Prostate gland (tissue), 2 donors: ENCODE measurements at regions not wholly inside any gene's neighbourhood (a gene's known extent, or its start where the extent isn't known, plus 50 kb on each side); places are given as distances from the start of the nearest gene placed in this dataset.

Source experiments
- DNase-seq: peaks from one replicate; pipeline ENCODE4 v3.0.0-alpha.2; 2019; ENCODE audit warnings: low spot score
- H3K27ac ChIP-seq, 2 donors: fragments of 200-600 bp; sonication (generic); 2 replicates each; pipeline ENCODE4 v1.5.1; 2017 to 2019
- H3K27me3 ChIP-seq: fragments of 200-600 bp; sonication (generic); replicated peaks from 2 replicates; pipeline ENCODE4 v1.5.1; 2019; ENCODE audit not compliant: insufficient read depth
- H3K36me3 ChIP-seq, 2 donors: fragments of 200-600 bp; sonication (generic); 1 replicate in 1 of 2; 2 replicates in 1 of 2; pipeline versions ENCODE4 v1.5.1 to v1.8.1; 2017 to 2019
- H3K4me1 ChIP-seq: fragments of 200-600 bp; sonication (generic); replicated peaks from 2 replicates; pipeline ENCODE4 v1.5.1; 2019
- H3K4me3 ChIP-seq, 2 donors: fragments of 200-600 bp; sonication (generic); 2 replicates each; pipeline ENCODE4 v1.5.1; 2017 to 2019
- H3K9me3 ChIP-seq: fragments of 200-600 bp; sonication (generic); 2 replicates; pipeline ENCODE4 v1.5.1; 2017
- POLR2A ChIP-seq: fragments of 450-650 bp; IDR thresholded peaks from one replicate; pipeline ENCODE4 v1.6.1; 2016; ENCODE audit warnings: antibody characterized with exemption, mild to moderate bottlenecking
- POLR2AphosphoS5 ChIP-seq: sonication (generic); formaldehyde crosslinking; IDR thresholded peaks from one replicate; pipeline ENCODE4 v1.6.1; 2017; ENCODE audit warnings: antibody characterized with exemption
- WGBS: methylation state at CpG from one replicate; pipeline ENCODE4 v1.1.5; 2018; 5-methylcytosine and 5-hydroxymethylcytosine counted together
- intact Hi-C: fragments of 100-400 bp; cut with DNase I; formaldehyde crosslinking; loops from one replicate; pipeline ENCODE4 v1.14.2; 2022
- TF ChIP-seq, protein P1 (sequence below), 4 experiments: fragments of 200-600 bp in 2 of 4; fragments of 450-650 bp in 2 of 4; sonication (generic) in 2 of 4; IDR thresholded peaks; 1 replicate in 3 of 4; 2 replicates in 1 of 4; pipeline ENCODE4 v1.5.1; 2016 to 2019; ENCODE audit warnings: antibody characterized with exemption in 4 of 4, mild to moderate bottlenecking in 2 of 4, moderate library complexity in 2 of 4

DNA sequence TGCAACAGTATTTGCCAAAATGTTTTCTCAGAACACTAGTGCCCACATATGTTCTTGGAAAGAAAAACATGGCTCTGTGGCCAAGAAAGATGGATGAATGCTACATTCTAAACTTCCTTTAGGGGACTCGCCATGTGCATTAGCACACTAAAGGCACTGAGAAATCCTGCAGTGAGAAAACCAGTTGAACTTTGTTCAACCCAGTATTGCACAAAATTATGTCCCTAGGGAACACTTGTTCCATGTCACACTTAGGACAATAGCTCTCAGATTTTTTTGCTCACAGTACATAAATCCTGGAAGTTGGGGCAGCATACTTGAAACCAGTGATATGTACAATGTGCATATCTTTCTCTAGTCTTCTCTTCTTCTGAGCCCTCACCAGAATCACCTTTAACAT is 96.6 kb downstream of the ADRB2 start:
- no peaks in the 10 kb centered on the region for H3K9me3 ChIP-seq
- WGBS: 100% methylated on average over 1 of the region's 1 CpG

DNA sequence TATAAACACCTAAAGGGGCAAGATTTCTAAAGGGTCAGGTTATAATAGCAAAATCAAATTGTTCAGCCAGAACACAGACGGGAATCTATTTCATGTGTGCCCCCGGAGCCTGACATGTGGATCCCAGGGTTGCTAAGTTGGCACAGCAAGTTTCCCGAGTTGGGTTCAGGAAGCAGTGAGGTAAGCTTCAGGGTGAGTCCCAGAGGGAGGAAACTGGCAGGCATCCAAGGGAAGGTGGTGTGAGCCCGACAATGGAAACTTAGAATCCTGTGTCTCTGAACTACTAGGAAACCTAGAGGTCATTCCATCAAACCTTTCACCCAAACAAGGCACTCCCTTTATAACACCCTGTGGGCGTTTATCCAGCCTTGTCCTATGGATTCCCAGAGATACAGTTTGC is 98.4 kb downstream of the ADRB2 start:
- no peaks in the 10 kb centered on the region for H3K9me3 ChIP-seq
- WGBS: 64% methylated on average over 5 of the region's 5 CpGs
- no peak overlapping the region for H3K27ac ChIP-seq
- no peaks in the 10 kb centered on the region for H3K27me3 ChIP-seq
- TF ChIP-seq POLR2AphosphoS5 (no peak), POLR2A (no peak)
- TF ChIP-seq, protein P1, sequence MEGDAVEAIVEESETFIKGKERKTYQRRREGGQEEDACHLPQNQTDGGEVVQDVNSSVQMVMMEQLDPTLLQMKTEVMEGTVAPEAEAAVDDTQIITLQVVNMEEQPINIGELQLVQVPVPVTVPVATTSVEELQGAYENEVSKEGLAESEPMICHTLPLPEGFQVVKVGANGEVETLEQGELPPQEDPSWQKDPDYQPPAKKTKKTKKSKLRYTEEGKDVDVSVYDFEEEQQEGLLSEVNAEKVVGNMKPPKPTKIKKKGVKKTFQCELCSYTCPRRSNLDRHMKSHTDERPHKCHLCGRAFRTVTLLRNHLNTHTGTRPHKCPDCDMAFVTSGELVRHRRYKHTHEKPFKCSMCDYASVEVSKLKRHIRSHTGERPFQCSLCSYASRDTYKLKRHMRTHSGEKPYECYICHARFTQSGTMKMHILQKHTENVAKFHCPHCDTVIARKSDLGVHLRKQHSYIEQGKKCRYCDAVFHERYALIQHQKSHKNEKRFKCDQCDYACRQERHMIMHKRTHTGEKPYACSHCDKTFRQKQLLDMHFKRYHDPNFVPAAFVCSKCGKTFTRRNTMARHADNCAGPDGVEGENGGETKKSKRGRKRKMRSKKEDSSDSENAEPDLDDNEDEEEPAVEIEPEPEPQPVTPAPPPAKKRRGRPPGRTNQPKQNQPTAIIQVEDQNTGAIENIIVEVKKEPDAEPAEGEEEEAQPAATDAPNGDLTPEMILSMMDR (IDR thresholded peaks at IDR 0.05): no peak
- no peak for DNase-seq
- H3K4me3 ChIP-seq: no peak overlapping the region
- intact Hi-C loops: loop anchor here (10.0 kb wide), 1 partner anchor 100 kb away; the partner anchor contains the start of gene ADRB2
- no peaks in the 10 kb centered on the region for H3K4me1 ChIP-seq
- H3K36me3 ChIP-seq: no peaks in the 10 kb centered on the region

More for the DNA sequence above, 96.6 kb downstream of the ADRB2 start:
- intact Hi-C loops: loop anchor here (10.0 kb wide), 1 partner anchor 98 kb away; the partner anchor contains the start of gene ADRB2
- Histone ChIP-seq H3K27ac (no peak overlapping the region), H3K36me3 (no peaks in the 10 kb centered on the region), H3K4me3 (no peak overlapping the region), H3K4me1 (no peaks in the 10 kb centered on the region), H3K27me3 (no peaks in the 10 kb centered on the region)
- DNase-seq: no peak
- TF ChIP-seq, protein P1 (IDR thresholded peaks at IDR 0.05): no peak
- TF ChIP-seq POLR2AphosphoS5 (no peak), POLR2A (no peak)

DNA sequence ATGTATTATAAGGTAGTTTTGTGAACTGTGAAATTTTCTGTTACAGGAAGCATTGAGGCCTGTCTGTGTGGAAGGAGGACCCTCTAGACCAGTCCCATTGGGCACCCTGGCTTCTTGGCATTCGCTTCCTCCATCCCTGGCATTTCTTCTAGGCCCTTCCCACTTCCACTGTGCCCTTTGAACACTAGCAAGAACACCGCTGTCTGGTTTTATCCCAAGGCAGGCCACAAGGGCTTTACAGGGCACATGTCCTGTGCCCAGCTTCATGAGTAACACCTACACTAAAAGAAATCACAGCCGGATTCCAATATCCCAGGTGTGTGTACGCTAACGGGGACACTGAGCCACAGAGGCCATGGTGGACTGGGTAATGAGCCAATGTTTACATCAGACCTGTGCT is 99.8 kb downstream of the ADRB2 start:
- Histone ChIP-seq H3K36me3 (no peaks in the 10 kb centered on the region), H3K4me1 (no peaks in the 10 kb centered on the region), H3K4me3 (no peak overlapping the region), H3K27ac (no peak overlapping the region), H3K27me3 (no peaks in the 10 kb centered on the region), H3K9me3 (no peaks in the 10 kb centered on the region)
- intact Hi-C loops: loop anchor here (10.0 kb wide), 1 partner anchor 101 kb away; the partner anchor contains the start of gene ADRB2
- 88% methylated on average over 5 of the region's 5 CpGs for WGBS
- TF ChIP-seq, protein P1 (IDR thresholded peaks at IDR 0.05): no peak
- no peak for TF ChIP-seq POLR2A
- no peak for TF ChIP-seq POLR2AphosphoS5
- DNase-seq: no peak

DNA sequence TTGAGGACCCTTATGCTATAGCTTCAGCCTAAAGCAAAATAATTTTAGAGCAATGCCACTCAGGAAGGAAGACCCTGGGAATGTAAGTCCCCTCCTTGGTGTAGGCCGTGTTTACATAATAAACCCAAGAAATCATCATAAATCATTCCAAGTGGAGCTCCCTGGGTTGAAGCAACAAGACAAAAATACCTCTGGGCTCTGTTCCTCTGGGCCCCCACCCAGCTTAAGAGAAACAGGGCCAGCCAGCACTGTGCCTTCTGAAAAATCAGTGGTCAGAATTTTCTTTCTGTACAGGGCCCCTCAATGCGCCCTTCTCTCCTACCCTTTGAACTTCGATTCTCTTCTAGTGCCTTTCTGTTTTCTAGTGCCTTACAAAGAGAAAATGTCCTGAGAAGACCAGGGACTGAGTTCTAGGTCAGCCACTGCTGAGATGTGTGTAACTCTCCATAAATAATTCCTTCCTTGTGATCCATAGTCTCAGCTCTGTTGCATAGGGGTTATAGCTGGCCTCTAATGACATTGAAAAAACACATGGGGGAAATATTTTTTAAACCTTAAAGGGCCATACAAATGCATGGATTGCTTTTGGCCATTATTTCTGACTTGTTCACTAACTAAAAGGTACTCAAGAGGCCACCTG is 101.0 kb downstream of the ADRB2 start:
- Histone ChIP-seq H3K27me3 (no peaks in the 10 kb centered on the region), H3K4me1 (no peaks in the 10 kb centered on the region), H3K27ac (no peak overlapping the region), H3K4me3 (no peak overlapping the region), H3K36me3 (no peaks in the 10 kb centered on the region), H3K9me3 (no peaks in the 10 kb centered on the region)
- intact Hi-C loops: loop anchor here (10.0 kb wide), 1 partner anchor 103 kb away; the partner anchor contains the start of gene ADRB2
- DNase-seq: no peak
- 79% methylated on average over 3 of the region's 3 CpGs for WGBS
- TF ChIP-seq POLR2A (no peak), POLR2AphosphoS5 (no peak)
- TF ChIP-seq, protein P1 (IDR thresholded peaks at IDR 0.05): no peak

DNA sequence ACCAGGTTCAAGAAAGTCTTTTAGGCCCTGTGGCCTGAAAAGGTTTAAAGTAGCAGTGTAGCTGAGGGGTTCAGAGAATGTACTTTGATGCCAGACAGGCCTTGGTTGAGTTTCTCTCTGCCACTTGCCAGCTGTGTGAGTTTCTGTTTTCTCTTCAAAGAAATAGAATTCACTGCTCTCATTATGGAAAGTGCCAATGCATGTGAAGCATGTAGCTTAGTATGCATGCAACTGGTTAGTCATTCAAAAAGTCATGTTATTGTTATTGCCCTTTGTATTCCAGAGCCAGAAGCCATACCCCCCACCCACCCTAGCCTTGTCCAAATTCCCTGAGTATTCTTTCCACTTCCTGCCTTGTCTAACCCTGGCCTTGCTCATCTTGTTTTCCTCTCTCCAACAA is 101.7 kb downstream of the ADRB2 start:
- no peak for DNase-seq
- TF ChIP-seq POLR2A (no peak), POLR2AphosphoS5 (no peak)
- TF ChIP-seq, protein P1 (IDR thresholded peaks at IDR 0.05): no peak
- no peak overlapping the region for H3K27ac ChIP-seq
- no peaks in the 10 kb centered on the region for H3K4me1 ChIP-seq
- no peaks in the 10 kb centered on the region for H3K27me3 ChIP-seq
- H3K36me3 ChIP-seq: no peaks in the 10 kb centered on the region
- intact Hi-C loops: loop anchor here (10.0 kb wide), 1 partner anchor 103 kb away; the partner anchor contains the start of gene ADRB2
- H3K4me3 ChIP-seq: no peak overlapping the region
- H3K9me3 ChIP-seq: no peaks in the 10 kb centered on the region
